GM18502 (cell line): ENCODE measurements at regions not wholly inside any gene's neighbourhood (a gene's known extent, or its start where the extent isn't known, plus 50 kb on each side); places are given as distances from the start of the nearest gene placed in this dataset.

Experiments used
- ATAC-seq: cut with Tn5 transposase; IDR thresholded peaks from one replicate; pipeline ENCODE4 v1.9.1; 2021; ENCODE audit warnings: mild to moderate bottlenecking; ENCODE audit not compliant: unreplicated experiment, poor library complexity

GRCh38 chr1:56423716-56424115, 155.6 kb downstream of the PLPP3 start:
- no peak for ATAC-seq

- no peak for ATAC-seq
These were observed 161.2 kb downstream of the PLPP3 start for GRCh38 chr1:56418151-56418631.

- ATAC-seq, result no peak
These were observed 161.7 kb downstream of the PLPP3 start for GRCh38 chr1:56417646-56418045.

- ATAC-seq, result no peak
These were observed 162.9 kb downstream of the PLPP3 start for GRCh38 chr1:56416495-56416894.

- ATAC-seq, result no peak
These were observed 163.6 kb downstream of the PLPP3 start for GRCh38 chr1:56415720-56416119.

- no peak for ATAC-seq
These were observed 164.1 kb downstream of the PLPP3 start for GRCh38 chr1:56415258-56415657.

- ATAC-seq, result no peak
These were observed 164.6 kb downstream of the PLPP3 start for GRCh38 chr1:56414728-56415224.

- no peak for ATAC-seq
These were observed 165.6 kb downstream of the PLPP3 start for GRCh38 chr1:56413671-56414199.

GRCh38 chr1:56411484-56412180, 167.7 kb downstream of the PLPP3 start:
- ATAC-seq, result no peak

GRCh38 chr1:56411021-56411420, 168.3 kb downstream of the PLPP3 start:
- ATAC-seq, result no peak

- no peak for ATAC-seq
These were observed 169.0 kb downstream of the PLPP3 start for GRCh38 chr1:56410405-56410804.

GRCh38 chr1:56409112-56409691, 170.2 kb downstream of the PLPP3 start:
- no peak for ATAC-seq

GRCh38 chr1:56406821-56407220, 172.5 kb downstream of the PLPP3 start:
- no peak for ATAC-seq

- no peak for ATAC-seq
These were observed 174.8 kb downstream of the PLPP3 start for GRCh38 chr1:56404561-56405030.

- ATAC-seq, result no peak
These were observed 175.3 kb downstream of the PLPP3 start for GRCh38 chr1:56404066-56404465.

- no peak for ATAC-seq
These were observed 176.0 kb downstream of the PLPP3 start for GRCh38 chr1:56403321-56403720.

- no peak for ATAC-seq
These were observed 178.2 kb downstream of the PLPP3 start for GRCh38 chr1:56401191-56401590.

GRCh38 chr1:56400526-56400925, 178.8 kb downstream of the PLPP3 start:
- ATAC-seq, result no peak

GRCh38 chr1:56399795-56400194, 179.6 kb downstream of the PLPP3 start:
- no peak for ATAC-seq

GRCh38 chr1:56399326-56399725, 180.0 kb downstream of the PLPP3 start:
- no peak for ATAC-seq

GRCh38 chr1:56397811-56398231, 181.5 kb downstream of the PLPP3 start:
- ATAC-seq, result no peak
